ENCODE measurements at regions not wholly inside any gene's neighbourhood (a gene's known extent, or its start where the extent isn't known, plus 50 kb on each side); places are given as distances from the start of the nearest gene placed in this dataset.
"Not testable (repeated sequence)": the region's sequence is repeated elsewhere in the genome, so short reads cannot be mapped to it uniquely, and the experiment has no call there.

DNA sequence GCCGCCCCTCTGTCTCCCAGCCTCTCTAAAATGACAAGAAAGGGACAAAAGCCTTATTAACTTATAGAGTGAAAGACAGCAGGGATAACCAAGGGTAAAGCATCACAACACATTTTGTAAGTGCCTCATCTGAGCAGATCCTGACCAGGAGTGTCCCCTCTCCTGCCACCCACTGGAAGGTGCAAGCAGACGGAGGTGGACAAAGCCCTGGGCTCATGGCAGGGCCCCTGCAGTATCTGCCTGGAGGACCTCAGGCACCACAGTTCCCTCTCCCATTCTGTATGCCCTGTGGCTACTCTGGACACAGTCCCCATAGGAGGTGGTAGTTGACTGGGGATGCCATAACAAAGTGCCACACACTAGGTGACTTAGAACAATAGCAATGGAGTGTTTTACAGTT, 319.8 kb downstream of the GADD45G start:
- no peak for DNase-seq

GRCh38 chr9:89926167-89926566, 321.4 kb downstream of the GADD45G start:
- DNase-seq = no peak

DNA sequence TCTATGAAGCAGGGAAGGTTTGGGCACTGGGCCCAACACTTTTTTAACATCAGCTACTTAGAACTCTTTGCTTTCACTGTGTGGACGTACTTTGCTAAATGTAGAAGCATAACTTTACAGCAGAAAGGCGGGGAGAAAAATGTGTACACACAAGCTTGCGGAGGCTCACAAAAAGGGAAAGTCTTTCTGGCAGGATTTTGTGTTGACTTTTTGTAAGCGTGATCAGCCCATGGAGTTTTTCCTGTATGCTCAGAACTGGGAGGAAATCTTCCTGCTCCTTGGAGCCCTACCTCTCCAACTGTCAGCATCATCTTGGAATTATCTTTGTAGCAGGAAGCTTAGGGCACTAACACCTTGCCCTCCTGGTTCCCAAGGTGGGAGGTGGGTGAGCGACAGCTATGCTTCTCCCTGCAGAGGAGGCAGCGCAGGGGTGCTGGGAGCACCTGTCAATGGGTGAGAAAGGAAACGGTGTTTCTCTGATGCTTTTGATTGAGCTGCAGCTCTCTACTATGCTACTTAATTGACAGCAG, 321.9 kb downstream of the GADD45G start:
- no peak for DNase-seq

DNA sequence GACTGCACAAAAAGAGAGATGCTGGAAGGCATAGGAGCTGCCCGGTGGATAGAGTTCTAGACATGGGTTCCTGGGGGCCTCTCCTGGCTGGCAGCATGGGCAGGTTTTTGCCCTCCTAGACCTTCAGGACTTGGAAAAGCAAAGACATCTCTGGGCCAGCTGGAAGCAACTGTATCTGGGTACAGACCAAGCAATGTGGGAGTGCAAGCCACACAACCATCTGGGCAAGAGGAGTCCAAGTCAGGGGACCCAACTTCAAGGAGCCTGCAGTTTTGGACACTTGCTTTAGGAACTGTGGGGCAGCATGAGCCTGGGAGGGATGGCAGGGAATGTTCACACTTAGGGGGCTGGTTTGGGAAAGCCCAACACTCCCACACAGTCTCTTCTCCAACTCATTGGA, 323.3 kb downstream of the GADD45G start:
- no peak for DNase-seq

- no peak for DNase-seq
Observed at GRCh38 chr9:89928521-89929275, 323.9 kb downstream of the GADD45G start.

DNA sequence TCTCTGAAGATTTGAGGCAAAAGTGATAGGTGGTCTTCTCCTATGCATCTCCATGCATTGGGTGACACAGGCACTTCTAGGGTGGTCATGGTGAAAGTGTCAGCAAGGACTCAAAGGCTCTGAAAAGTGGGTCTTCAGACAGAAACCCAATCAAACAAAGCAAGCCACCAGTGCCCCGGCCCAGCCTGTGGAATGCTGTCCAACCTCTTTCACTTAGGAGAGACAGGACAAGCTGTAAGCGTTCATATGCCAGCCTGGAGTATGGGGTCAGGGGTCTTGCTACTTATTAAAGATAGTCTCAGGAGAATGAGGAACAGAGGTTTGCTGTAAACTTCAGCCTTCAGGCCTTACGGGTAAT, 324.5 kb downstream of the GADD45G start:
- no peak for DNase-seq

DNA sequence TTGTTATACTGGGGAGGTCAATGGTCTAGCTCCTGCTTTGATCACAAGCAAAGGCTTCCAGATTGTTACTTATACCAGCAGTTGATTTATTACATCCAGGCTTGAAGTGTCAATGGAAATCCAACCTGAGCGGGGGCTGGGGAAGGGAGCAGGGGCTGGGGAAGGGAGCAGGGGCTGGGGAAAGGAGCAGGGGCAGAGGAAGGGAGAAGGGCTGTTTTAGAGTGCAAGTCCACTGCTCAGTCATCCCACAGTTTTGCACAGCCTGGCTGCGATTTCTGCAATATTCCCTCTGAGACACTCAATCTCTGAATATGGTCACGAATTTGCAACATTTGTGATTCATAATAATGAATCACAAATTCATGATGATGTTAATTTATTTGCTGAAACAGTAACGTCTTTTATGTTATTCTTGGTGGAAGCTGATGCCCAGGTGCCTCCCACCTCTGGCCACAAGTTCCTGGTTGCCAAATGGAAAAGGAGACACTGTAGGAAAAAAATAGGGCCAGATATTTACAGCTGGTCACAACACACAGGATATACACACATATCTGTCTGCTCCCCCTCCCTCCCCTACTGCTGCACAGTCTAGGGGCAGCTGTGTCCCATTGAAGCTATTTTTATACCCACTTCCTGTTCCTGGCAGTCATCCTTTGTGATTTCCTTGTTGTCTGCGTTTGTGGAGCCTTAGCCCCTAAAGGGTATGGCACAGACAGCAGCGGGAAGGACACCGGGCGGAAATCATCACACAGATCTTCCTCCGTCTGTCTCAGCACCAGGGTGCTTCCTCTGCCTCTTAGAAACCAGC, 325.1 kb downstream of the GADD45G start:
- DNase-seq = peak; percentile 23

- DNase-seq = no peak
Observed at GRCh38 chr9:89933578-89933977, 328.8 kb downstream of the GADD45G start.

DNA sequence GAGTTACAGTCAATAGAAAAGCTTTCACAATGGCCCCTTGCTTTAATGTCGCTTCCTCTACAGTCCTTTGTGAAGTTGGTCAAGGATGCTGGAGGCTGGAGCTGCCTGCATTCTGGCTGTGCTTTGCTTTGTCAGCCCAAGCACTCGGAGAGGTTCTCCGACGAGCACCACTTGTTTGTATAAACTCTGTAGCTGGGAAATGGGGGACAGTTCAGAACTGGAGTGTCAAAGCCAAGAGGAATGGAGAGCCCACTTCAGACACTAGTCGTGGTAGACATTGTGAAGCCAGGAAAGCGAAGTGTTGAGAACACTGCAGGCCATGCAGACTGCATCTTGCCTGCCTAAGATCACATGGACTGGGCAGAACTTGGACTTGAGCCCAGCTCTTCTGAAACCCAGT, 330.3 kb downstream of the GADD45G start:
- DNase-seq = no peak

- no peak for DNase-seq
Observed at GRCh38 chr9:89935801-89936200, 331.0 kb downstream of the GADD45G start.

DNA sequence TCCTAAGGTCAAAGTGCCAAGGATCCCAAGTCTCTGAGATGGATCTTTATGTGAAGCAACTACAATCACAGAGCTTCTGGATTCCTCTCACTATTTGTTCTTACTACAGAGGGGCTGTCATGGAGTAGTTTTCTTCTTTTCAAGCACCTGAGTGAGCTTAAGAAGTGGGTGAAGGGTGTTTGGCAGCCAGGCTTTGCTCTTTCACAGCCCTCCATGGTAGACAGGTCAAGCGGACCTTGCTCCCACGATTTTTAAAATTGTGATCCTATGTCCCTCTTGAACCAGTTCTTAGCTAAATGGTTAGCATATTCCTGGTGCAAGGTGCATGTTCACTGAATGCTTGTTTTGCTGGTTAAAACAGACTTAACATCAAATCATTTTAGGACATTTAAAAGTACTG, 332.2 kb downstream of the GADD45G start:
- no peak for DNase-seq

GRCh38 chr9:89939181-89939580, 334.4 kb downstream of the GADD45G start:
- DNase-seq = no peak

DNA sequence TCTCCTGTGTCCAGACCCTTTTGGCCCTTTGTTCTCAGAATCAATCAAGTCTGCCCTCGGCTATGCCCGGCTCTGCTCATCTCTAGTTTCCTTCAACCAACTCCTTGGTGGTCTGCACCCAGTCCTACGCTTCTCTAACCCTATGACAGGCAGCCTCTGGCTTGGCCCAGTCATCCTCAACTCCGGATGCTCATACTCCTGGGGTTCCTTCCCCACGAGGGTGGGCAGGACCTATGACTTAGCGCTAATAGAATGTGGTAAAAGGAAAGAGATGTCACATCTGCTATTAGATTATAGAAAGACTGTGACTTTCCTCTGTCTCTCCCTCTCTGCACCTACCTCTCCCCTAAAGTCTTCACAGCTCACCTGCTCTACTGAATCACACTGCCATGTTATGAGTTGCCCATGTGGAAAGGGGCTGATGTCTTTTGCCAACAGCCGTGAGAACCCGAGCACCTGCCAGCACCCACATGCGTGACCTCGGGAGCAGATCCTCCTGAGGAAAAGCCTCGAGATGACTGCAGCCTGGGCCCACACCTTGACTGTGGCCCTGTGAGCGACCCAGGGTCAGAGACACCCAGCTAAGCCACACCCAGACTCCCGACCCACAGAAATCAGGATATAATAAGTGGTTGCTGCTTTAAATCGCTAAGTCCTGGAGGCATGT, 334.9 kb downstream of the GADD45G start:
- no peak for DNase-seq

- DNase-seq = no peak
Observed at GRCh38 chr9:89940625-89941024, 335.8 kb downstream of the GADD45G start.

GRCh38 chr9:89941875-89942274, 337.1 kb downstream of the GADD45G start:
- no peak for DNase-seq

GRCh38 chr9:89942643-89943042, 337.8 kb downstream of the GADD45G start:
- DNase-seq = no peak

GRCh38 chr9:89943309-89943708, 338.5 kb downstream of the GADD45G start:
- no peak for DNase-seq

GRCh38 chr9:89943728-89944127, 338.9 kb downstream of the GADD45G start:
- no peak for DNase-seq

DNA sequence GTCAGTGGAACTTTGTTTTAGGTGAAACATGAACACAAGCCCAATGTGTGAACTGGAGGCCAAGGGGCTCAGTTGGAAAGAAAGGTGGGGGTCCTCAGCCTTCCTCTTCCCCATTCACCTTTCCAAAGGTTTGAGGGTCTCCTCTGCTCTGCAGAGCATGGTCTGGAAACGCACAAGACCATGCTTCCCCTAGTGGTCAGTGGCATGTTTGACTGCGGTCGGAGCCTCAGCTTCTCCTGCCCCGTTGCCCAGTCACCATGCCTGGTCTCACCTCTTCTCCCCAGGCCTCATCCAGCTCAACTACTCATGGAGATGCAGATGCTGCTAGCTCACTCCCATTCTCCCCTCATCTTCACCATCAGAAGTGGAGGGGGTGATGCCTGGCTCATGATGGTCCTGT, 340.3 kb downstream of the GADD45G start:
- DNase-seq = no peak

DNA sequence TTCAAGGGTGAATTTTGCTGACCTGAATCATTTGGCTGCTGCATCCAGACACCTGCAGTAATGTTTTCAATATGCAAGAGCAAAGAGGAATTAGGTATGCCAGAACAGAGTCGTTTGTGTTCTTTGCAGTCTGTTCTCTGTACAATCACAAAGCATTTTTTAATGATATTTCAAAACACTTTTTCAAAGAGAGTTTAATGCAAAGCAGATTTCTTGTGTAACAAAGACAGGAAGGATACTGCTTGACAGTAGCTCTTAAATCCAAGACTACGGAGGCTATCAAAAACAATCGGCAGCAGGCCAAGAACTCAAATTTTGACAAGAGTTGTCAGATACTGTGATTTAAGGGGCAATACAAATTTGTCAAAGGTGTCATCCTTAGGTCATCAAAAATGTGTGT, 341.9 kb downstream of the GADD45G start:
- no peak for DNase-seq

GRCh38 chr9:89949111-89949510, 344.3 kb downstream of the GADD45G start:
- DNase-seq = no peak

GRCh38 chr9:89951675-89952074, 346.9 kb downstream of the GADD45G start:
- no peak for DNase-seq

GRCh38 chr9:89952401-89952800, 347.6 kb downstream of the GADD45G start:
- no peak for DNase-seq

DNA sequence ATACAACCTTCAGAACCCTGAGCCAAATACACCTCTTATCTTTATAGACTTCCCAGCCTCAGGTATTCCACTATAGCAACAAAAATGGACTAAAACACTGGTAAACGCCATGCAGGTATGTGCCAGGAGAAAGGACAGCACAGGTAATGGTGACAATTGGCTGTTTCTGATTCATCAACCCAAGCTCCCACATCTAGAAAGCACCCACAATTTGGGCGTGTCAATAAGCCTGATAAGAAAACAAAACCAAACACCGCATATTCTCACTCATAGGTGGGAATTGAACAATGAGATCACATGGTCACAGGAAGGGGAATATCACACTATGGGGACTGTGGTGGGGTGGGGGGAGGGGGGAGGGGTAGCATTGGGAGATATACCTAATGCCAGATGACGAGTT, 348.5 kb downstream of the GADD45G start:
- not testable (repeated sequence) for DNase-seq
